A673 (cell line): ENCODE measurements at regions not wholly inside any gene's neighbourhood (a gene's known extent, or its start where the extent isn't known, plus 50 kb on each side); places are given as distances from the start of the nearest gene placed in this dataset.

Experiments used
- BruUV-seq: library from RNA; stranded (reverse); fragments of 400-500 nt; replicated peaks from 2 replicates; lab custom pipeline; 2021; lab: Mats Ljungman, UMichigan
- CTCF ChIA-PET: fragments of 300-600 bp; sonication (Branson Sonifier 250); formaldehyde crosslinking; loops from one replicate; lab custom pipeline; 2022; ENCODE audit warnings: antibody characterized with exemption; lab: Charles Lee
- POLR2A ChIA-PET: fragments of 300-600 bp; sonication (Branson Sonifier 250); formaldehyde crosslinking; loops from one replicate; lab custom pipeline; 2022; ENCODE audit warnings: antibody characterized with exemption; ENCODE audit not compliant: low non-redundant PET; lab: Charles Lee
- DNase-seq: peaks from one replicate; pipeline ENCODE4 v3.0.0-alpha.2; 2015; ENCODE audit warnings: low spot score
- H3K27ac ChIP-seq: fragments of 200-600 bp; sonication (generic); 2 replicates; pipeline ENCODE4 v1.5.1; 2016; ENCODE audit warnings: mixed run types, low read depth, mild to moderate bottlenecking, mixed read lengths, antibody characterized with exemption, low read length; ENCODE audit not compliant: poor library complexity, severe bottlenecking
- H3K27me3 ChIP-seq: fragments of 200-600 bp; sonication (generic); replicated peaks from 2 replicates; pipeline ENCODE4 v1.6.1; 2017; ENCODE audit warnings: mixed run types, low read depth, mild to moderate bottlenecking, mixed read lengths, antibody characterized with exemption, low read length; ENCODE audit not compliant: insufficient read depth, poor library complexity
- H3K36me3 ChIP-seq: fragments of 200-600 bp; sonication (generic); 2 replicates; pipeline ENCODE4 v1.6.1; 2016; ENCODE audit warnings: mixed run types, mild to moderate bottlenecking, mixed read lengths, antibody characterized with exemption, low read length; ENCODE audit not compliant: insufficient read depth, poor library complexity, severe bottlenecking
- H3K4me1 ChIP-seq: fragments of 200-600 bp; sonication (generic); 2 replicates; pipeline ENCODE4 v1.6.1; 2017; ENCODE audit warnings: mixed run types, mild to moderate bottlenecking, mixed read lengths, antibody characterized with exemption, low read length; ENCODE audit not compliant: insufficient read depth, poor library complexity, severe bottlenecking
- H3K4me3 ChIP-seq: fragments of 200-600 bp; sonication (generic); 2 replicates; pipeline ENCODE4 v1.5.1; 2016; ENCODE audit warnings: low read depth, mixed run types, mild to moderate bottlenecking, mixed read lengths, low read length; ENCODE audit not compliant: poor library complexity, severe bottlenecking
- H3K9me3 ChIP-seq: fragments of 200-600 bp; sonication (generic); 2 replicates; pipeline ENCODE4 v1.6.1; 2016; ENCODE audit warnings: mixed run types, low read depth, mild to moderate bottlenecking, mixed read lengths, antibody characterized with exemption, low read length; ENCODE audit not compliant: poor library complexity, severe bottlenecking
- EZH2 ChIP-seq: fragments of 200-600 bp; sonication (generic); IDR thresholded peaks from 2 replicates; pipeline ENCODE4 v1.6.1; 2017; ENCODE audit warnings: borderline replicate concordance, low read depth, mild to moderate bottlenecking, mixed read lengths, antibody characterized with exemption, low read length; ENCODE audit not compliant: poor library complexity, severe bottlenecking
- intact Hi-C: fragments of 100-400 bp; cut with micrococcal nuclease; formaldehyde crosslinking; loops from one replicate; pipeline ENCODE4 v1.10.0; 2022; ENCODE audit not compliant: unreplicated experiment
- TF ChIP-seq, protein P1 (sequence below): fragments of 300-800, 200-600 bp; sonication (generic); conservative IDR thresholded peaks from 2 replicates; pipeline ENCODE4 v1.5.1; 2017; ENCODE audit warnings: low read depth, mild to moderate bottlenecking, antibody characterized with exemption, low read length, moderate library complexity, mixed read lengths

DNA sequence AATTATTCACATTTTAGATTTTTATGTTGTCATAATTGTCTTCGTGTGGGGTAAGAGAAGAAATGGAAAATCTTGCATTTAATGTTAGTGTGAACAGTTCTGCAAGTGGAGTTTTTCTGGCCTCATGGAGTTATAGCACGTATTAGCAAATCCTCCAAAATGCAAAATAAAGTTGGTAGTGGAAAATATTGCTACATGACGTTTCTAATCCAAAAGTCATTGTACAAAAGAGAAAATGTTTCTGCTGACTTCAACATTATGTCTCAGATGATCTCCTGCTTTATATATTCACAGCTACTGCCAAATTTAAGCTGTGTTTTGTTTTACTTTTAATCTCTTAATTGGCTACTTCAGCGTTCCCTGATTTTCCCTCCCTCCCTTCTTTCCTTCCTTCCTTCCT, 1804.0 kb upstream of the RAG2 start:
- ChIA-PET CTCF (interaction anchor here (0.6 kb wide), 1 partner anchor 59 kb away, joined by 3 read pairs; no protein-coding TSS in a partner anchor), POLR2A (no interaction called here)
- peak overlapping the region; percentile 83 for H3K27ac ChIP-seq
- DNase-seq: peak; percentile 77
- no peaks in the 10 kb centered on the region for H3K27me3 ChIP-seq
- peaks cover 24% of the 10 kb centered on the region for H3K4me1 ChIP-seq
- no TSS peak for BruUV-seq
- intact Hi-C loops: loop anchor here (1.0 to 5.0 kb wide), 2 partner anchors 818 to 1125 kb away; no protein-coding TSS in a partner anchor
- H3K4me3 ChIP-seq: no peak overlapping the region
- peaks cover 25% of the 10 kb centered on the region for H3K9me3 ChIP-seq
- H3K36me3 ChIP-seq: no peaks in the 10 kb centered on the region
- TF ChIP-seq EZH2: no peak
- TF ChIP-seq, protein P1, sequence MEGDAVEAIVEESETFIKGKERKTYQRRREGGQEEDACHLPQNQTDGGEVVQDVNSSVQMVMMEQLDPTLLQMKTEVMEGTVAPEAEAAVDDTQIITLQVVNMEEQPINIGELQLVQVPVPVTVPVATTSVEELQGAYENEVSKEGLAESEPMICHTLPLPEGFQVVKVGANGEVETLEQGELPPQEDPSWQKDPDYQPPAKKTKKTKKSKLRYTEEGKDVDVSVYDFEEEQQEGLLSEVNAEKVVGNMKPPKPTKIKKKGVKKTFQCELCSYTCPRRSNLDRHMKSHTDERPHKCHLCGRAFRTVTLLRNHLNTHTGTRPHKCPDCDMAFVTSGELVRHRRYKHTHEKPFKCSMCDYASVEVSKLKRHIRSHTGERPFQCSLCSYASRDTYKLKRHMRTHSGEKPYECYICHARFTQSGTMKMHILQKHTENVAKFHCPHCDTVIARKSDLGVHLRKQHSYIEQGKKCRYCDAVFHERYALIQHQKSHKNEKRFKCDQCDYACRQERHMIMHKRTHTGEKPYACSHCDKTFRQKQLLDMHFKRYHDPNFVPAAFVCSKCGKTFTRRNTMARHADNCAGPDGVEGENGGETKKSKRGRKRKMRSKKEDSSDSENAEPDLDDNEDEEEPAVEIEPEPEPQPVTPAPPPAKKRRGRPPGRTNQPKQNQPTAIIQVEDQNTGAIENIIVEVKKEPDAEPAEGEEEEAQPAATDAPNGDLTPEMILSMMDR: no peak

DNA sequence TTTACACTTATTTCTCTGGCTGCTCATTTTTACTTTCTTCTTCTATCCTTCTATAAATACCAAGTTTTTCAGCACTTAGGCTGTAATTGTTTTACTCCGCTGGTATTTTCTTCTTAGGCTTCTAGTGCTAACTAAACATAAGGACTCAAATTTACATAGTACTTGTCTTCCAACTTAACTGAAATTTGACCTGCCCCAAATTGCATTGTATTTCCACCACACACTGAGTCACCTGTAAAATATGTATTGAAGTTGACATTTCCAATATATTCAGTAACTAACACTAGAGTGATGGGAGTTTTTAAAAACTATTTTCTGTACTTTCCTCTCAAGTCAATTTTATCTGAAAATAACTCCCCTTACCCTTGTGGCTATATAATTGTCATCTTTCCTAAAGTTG, 1794.1 kb upstream of the RAG2 start:
- H3K4me3 ChIP-seq: no peak overlapping the region
- no peak overlapping the region for H3K27ac ChIP-seq
- BruUV-seq: no TSS peak
- H3K36me3 ChIP-seq: no peaks in the 10 kb centered on the region
- DNase-seq: no peak
- ChIA-PET POLR2A (no interaction called here), CTCF (no interaction called here)
- H3K27me3 ChIP-seq: no peaks in the 10 kb centered on the region
- intact Hi-C loops: loop anchor here (10.0 kb wide), 1 partner anchor 983 kb away; no protein-coding TSS in a partner anchor
- TF ChIP-seq, protein P1: no peak
- no peak for TF ChIP-seq EZH2
- H3K4me1 ChIP-seq: no peaks in the 10 kb centered on the region
- no peaks in the 10 kb centered on the region for H3K9me3 ChIP-seq

DNA sequence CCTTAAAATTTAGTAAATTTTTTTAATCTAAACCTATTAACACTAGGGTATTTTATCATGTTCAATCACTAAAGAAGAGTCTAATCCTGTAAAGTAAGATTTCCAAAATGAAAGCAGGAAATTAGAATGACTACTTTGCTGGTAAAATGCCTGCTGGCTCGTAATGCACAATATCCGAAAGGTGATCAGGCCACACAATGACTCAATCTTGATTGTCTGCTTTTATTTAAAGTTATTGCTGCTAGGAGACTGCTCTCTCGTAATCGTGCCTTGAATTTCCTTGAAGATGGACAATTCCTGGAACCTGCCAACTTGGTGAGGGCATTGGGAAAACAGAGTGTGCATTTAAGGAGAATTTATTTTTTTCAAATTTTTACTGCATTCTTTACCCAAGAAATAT, 1786.5 kb upstream of the RAG2 start:
- BruUV-seq: no TSS peak
- no peak overlapping the region for H3K4me3 ChIP-seq
- no peaks in the 10 kb centered on the region for H3K36me3 ChIP-seq
- TF ChIP-seq, protein P1: no peak
- TF ChIP-seq EZH2: no peak
- CTCF ChIA-PET: no interaction called here
- no peaks in the 10 kb centered on the region for H3K9me3 ChIP-seq
- no peaks in the 10 kb centered on the region for H3K27me3 ChIP-seq
- peak; percentile 27 for DNase-seq
- H3K4me1 ChIP-seq: no peaks in the 10 kb centered on the region
- no peak overlapping the region for H3K27ac ChIP-seq
- intact Hi-C loops: no loop called here
- POLR2A ChIA-PET: no interaction called here
